ENCODE measurements at regions not wholly inside any gene's neighbourhood (a gene's known extent, or its start where the extent isn't known, plus 50 kb on each side); places are given as distances from the start of the nearest gene placed in this dataset.

DNA sequence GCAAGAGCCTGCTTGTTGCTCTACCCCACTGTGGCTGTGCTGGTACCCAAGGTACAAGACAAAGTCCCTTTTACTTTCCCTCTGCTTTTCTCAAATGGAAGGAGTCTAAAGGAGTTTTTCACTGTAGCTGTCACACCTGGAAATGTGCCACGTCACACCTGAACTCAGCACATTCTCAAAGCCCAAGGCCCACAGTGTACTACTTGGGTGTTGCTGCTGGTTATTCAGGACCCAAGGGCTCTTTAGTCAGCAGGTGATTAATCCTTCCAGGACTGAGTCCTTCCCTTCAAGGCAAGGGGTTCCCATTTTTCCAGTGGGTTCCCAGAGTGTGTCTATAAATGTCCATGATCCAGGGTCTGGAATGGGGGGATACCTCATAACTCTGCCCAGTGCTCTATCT is 63.2 kb upstream of the STK39 start:
- TF ChIP-seq, protein P1, sequence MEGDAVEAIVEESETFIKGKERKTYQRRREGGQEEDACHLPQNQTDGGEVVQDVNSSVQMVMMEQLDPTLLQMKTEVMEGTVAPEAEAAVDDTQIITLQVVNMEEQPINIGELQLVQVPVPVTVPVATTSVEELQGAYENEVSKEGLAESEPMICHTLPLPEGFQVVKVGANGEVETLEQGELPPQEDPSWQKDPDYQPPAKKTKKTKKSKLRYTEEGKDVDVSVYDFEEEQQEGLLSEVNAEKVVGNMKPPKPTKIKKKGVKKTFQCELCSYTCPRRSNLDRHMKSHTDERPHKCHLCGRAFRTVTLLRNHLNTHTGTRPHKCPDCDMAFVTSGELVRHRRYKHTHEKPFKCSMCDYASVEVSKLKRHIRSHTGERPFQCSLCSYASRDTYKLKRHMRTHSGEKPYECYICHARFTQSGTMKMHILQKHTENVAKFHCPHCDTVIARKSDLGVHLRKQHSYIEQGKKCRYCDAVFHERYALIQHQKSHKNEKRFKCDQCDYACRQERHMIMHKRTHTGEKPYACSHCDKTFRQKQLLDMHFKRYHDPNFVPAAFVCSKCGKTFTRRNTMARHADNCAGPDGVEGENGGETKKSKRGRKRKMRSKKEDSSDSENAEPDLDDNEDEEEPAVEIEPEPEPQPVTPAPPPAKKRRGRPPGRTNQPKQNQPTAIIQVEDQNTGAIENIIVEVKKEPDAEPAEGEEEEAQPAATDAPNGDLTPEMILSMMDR (IDR thresholded peaks at IDR 0.05; ENCODE audit: extremely low read depth in 1 of 2, insufficient read depth in 1 of 2, low read depth in 1 of 2, low read length in 2 of 2): no peak
- TF ChIP-seq POLR2AphosphoS5 (IDR thresholded peaks at IDR 0.05; ENCODE audit: insufficient read depth, low read depth, low read length): no peak
- no peak for TF ChIP-seq POLR2A (IDR thresholded peaks at IDR 0.05; ENCODE audit: low read depth, low read length)
- no peak for TF ChIP-seq EZH2 (IDR thresholded peaks at IDR 0.05; ENCODE audit: borderline replicate concordance, low read depth, low read length, severe bottlenecking)
- no peak for TF ChIP-seq JUN (IDR thresholded peaks at IDR 0.05; ENCODE audit: borderline replicate concordance, insufficient read depth, insufficient read length, low read depth)
- TF ChIP-seq MAX (IDR thresholded peaks at IDR 0.05; ENCODE audit: insufficient read depth, insufficient read length): no peak
- TF ChIP-seq MYC (IDR thresholded peaks at IDR 0.05; ENCODE audit: low read depth, low read length): no peak
- no peak for TF ChIP-seq GATA2 (IDR thresholded peaks at IDR 0.05; ENCODE audit: insufficient read depth, insufficient read length, low read depth, low read length)
- no peak for TF ChIP-seq FOS (IDR thresholded peaks at IDR 0.05; ENCODE audit: borderline replicate concordance, insufficient read depth, low read length)

Data from endothelial cell of umbilical vein (primary cell).